Karpas-422 (cell line): ENCODE measurements at regions not wholly inside any gene's neighbourhood (a gene's known extent, or its start where the extent isn't known, plus 50 kb on each side); places are given as distances from the start of the nearest gene placed in this dataset.
"Not testable (repeated sequence)": the region's sequence is repeated elsewhere in the genome, so short reads cannot be mapped to it uniquely, and the experiment has no call there.

Source experiments
- DNase-seq: peaks from one replicate; pipeline ENCODE4 v3.0.0-alpha.2; 2015
- H2AFZ ChIP-seq: fragments of 200-600 bp; sonication (generic); 2 replicates; pipeline ENCODE4 v1.6.1; 2014; ENCODE audit warnings: antibody characterized with exemption, low read length, mixed read lengths
- H3K27ac ChIP-seq: fragments of 200-600 bp; sonication (generic); 2 replicates; pipeline ENCODE4 v1.5.1; 2014; ENCODE audit warnings: mild to moderate bottlenecking, low read length, moderate library complexity
- H3K27me3 ChIP-seq: fragments of 200-600 bp; sonication (generic); 2 replicates; pipeline ENCODE4 v1.6.1; 2014; ENCODE audit warnings: low read length, mixed read lengths
- H3K36me3 ChIP-seq: fragments of 200-600 bp; sonication (generic); 2 replicates; pipeline ENCODE4 v1.6.1; 2014; ENCODE audit warnings: low read length, mixed read lengths; ENCODE audit not compliant: insufficient read depth
- H3K4me1 ChIP-seq: fragments of 200-600 bp; sonication (generic); 2 replicates; pipeline ENCODE4 v1.6.1; 2014; ENCODE audit warnings: mild to moderate bottlenecking, low read length, mixed read lengths
- H3K4me2 ChIP-seq: fragments of 200-600 bp; sonication (generic); 2 replicates; pipeline ENCODE4 v1.6.1; 2014; ENCODE audit warnings: low read length, low read depth, mild to moderate bottlenecking; ENCODE audit not compliant: poor library complexity, severe bottlenecking
- H3K4me3 ChIP-seq: fragments of 200-600 bp; sonication (generic); 2 replicates; pipeline ENCODE4 v1.5.1; 2014; ENCODE audit warnings: mild to moderate bottlenecking, antibody characterized with exemption, low read length, mixed read lengths
- H3K79me2 ChIP-seq: fragments of 200-600 bp; sonication (generic); 2 replicates; pipeline ENCODE4 v1.6.1; 2014; ENCODE audit warnings: mild to moderate bottlenecking, low read length, mixed read lengths
- H3K9ac ChIP-seq: fragments of 200-600 bp; sonication (generic); 2 replicates; pipeline ENCODE4 v1.6.0; 2014; ENCODE audit warnings: low read length
- H3K9me2 ChIP-seq: fragments of 200-600 bp; sonication (generic), shearing (Covaris generic); replicated peaks from 2 replicates; pipeline ENCODE4 v1.6.0; 2014; ENCODE audit warnings: mild to moderate bottlenecking, low read length, moderate library complexity; ENCODE audit not compliant: insufficient read depth
- H3K9me3 ChIP-seq: fragments of 300-700, 200-600 bp; sonication (generic); 2 replicates; pipeline ENCODE4 v1.6.1; 2014; ENCODE audit warnings: low read length, mixed read lengths
- H4K20me1 ChIP-seq: fragments of 200-600 bp; sonication (generic); 2 replicates; pipeline ENCODE4 v1.6.1; 2014; ENCODE audit warnings: mild to moderate bottlenecking, antibody characterized with exemption, low read length, low read depth; ENCODE audit not compliant: insufficient read depth

DNA sequence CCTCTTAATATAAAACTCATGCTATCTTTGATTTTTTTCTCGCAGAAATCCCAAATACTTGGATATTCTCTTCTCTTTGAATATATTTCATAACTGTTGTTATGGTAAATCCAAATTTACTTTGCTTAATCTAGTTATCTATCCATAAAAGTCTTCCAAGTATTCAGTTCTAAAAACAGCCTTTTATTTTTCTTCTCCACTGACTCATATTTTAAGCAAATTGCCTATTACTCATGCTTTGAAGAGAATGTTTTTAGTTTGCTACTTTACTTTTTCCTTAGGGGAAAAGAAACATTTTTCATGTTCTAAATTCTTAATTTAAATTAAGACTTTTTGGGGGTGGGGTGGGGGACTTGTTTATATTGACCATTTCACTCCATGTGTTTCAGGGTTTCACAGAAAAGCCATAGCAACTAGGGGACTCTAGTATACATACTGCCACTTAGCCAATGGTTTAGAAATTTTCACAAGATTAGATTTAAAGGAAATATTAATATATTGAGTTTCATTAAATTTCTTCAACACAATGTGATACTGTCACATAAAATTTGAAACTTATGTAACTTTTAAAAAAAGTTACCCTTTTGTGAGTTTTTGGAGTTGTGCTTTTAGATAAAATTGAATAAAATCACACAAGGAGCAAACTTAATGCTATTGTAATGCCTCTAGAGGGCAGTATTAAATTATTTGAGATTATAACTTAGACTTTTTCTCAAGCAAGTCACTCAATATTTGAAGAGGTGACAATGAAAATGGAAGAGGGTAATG, 545.8 kb upstream of the ARRDC3 start:
- Histone ChIP-seq H3K9me2 (no peaks in the 10 kb centered on the region), H3K4me2 (no peak overlapping the region)

GRCh38 chr5:91927439-91927838, 544.3 kb upstream of the ARRDC3 start:
- H4K20me1 ChIP-seq, result no peaks in the 10 kb centered on the region
- H3K36me3 ChIP-seq, result no peaks in the 10 kb centered on the region
- H2AFZ ChIP-seq, result no peak overlapping the region
- H3K79me2 ChIP-seq, result no peaks in the 10 kb centered on the region
- no peak overlapping the region for H3K4me3 ChIP-seq
- H3K27ac ChIP-seq, result no peak overlapping the region
- H3K9me2 ChIP-seq, result no peaks in the 10 kb centered on the region
- no peaks in the 10 kb centered on the region; the same call in 1 of the 2 replicates for H3K9me3 ChIP-seq
- no peak overlapping the region for H3K4me2 ChIP-seq
- no peak overlapping the region for H3K9ac ChIP-seq
- no peak for DNase-seq
- no peaks in the 10 kb centered on the region for H3K4me1 ChIP-seq
- H3K27me3 ChIP-seq, result no peaks in the 10 kb centered on the region

More for the DNA sequence above, 545.8 kb upstream of the ARRDC3 start:
- H4K20me1 ChIP-seq, result no peaks in the 10 kb centered on the region
- H3K27ac ChIP-seq, result no peak overlapping the region
- H3K4me3 ChIP-seq, result no peak overlapping the region
- H3K4me1 ChIP-seq, result no peaks in the 10 kb centered on the region
- H3K9me3 ChIP-seq, result no peaks in the 10 kb centered on the region
- no peaks in the 10 kb centered on the region for H3K27me3 ChIP-seq
- H3K9ac ChIP-seq, result no peak overlapping the region
- DNase-seq, result peak; percentile 59
- no peaks in the 10 kb centered on the region for H3K36me3 ChIP-seq
- no peaks in the 10 kb centered on the region for H3K79me2 ChIP-seq
- H2AFZ ChIP-seq, result no peak overlapping the region

- DNase-seq, result no peak
- H3K27me3 ChIP-seq, result no peaks in the 10 kb centered on the region
- no peak overlapping the region for H3K27ac ChIP-seq
- H3K4me3 ChIP-seq, result no peak overlapping the region
- no peaks in the 10 kb centered on the region for H4K20me1 ChIP-seq
- H3K9ac ChIP-seq, result no peak overlapping the region
- no peaks in the 10 kb centered on the region for H3K36me3 ChIP-seq
- H3K4me1 ChIP-seq, result no peaks in the 10 kb centered on the region
- no peak overlapping the region for H3K4me2 ChIP-seq
- no peak overlapping the region for H2AFZ ChIP-seq
- H3K79me2 ChIP-seq, result no peaks in the 10 kb centered on the region
- no peaks in the 10 kb centered on the region for H3K9me2 ChIP-seq
- H3K9me3 ChIP-seq, result no peaks in the 10 kb centered on the region; the same call in 1 of the 2 replicates
Observed at GRCh38 chr5:91925249-91925648, 542.1 kb upstream of the ARRDC3 start.

- H3K27ac ChIP-seq, DNase-seq, H3K9ac ChIP-seq, H3K36me3 ChIP-seq, H3K27me3 ChIP-seq, H3K9me3 ChIP-seq, H4K20me1 ChIP-seq, H3K4me3 ChIP-seq, H3K4me2 ChIP-seq, H3K79me2 ChIP-seq, H3K4me1 ChIP-seq, H2AFZ ChIP-seq, H3K9me2 ChIP-seq: not testable (repeated sequence)
Observed at GRCh38 chr5:91917037-91917814, 534.1 kb upstream of the ARRDC3 start.

- Histone ChIP-seq H3K9ac (no peak overlapping the region), H3K9me2 (no peaks in the 10 kb centered on the region), H3K36me3 (no peaks in the 10 kb centered on the region), H3K4me3 (no peak overlapping the region), H3K4me2 (no peak overlapping the region), H2AFZ (no peak overlapping the region), H3K27ac (no peak overlapping the region), H3K27me3 (no peaks in the 10 kb centered on the region), H3K4me1 (no peaks in the 10 kb centered on the region), H3K79me2 (no peaks in the 10 kb centered on the region), H4K20me1 (no peaks in the 10 kb centered on the region), H3K9me3 (no peaks in the 10 kb centered on the region)
- no peak for DNase-seq
Observed at GRCh38 chr5:91910655-91911054, 527.5 kb upstream of the ARRDC3 start.

DNA sequence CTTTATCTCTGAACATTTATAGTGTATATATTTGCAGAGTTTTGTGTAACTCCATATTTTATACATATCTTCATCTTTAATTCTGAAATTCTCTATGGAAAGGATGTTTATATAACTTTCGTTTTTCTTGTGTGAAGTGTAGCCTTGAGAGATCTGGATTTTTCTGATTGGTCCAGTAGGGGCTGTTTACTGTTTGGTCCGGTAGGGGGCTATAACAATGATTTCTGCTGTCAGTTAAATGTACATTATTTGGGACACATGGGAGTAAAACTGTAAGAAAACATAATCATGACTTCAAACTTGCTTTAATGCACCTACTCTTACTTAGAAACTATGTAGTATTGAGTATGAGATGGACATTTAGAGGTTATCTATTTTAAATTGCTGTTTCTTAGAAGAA, 527.1 kb upstream of the ARRDC3 start:
- H3K27me3 ChIP-seq, result no peaks in the 10 kb centered on the region
- DNase-seq, result no peak
- no peaks in the 10 kb centered on the region for H3K36me3 ChIP-seq

GRCh38 chr5:91906494-91906893, 523.4 kb upstream of the ARRDC3 start:
- no peaks in the 10 kb centered on the region for H3K27me3 ChIP-seq
- DNase-seq, result no peak
- no peak overlapping the region for H3K9ac ChIP-seq
- no peak overlapping the region for H3K27ac ChIP-seq
- no peaks in the 10 kb centered on the region; the same call in 1 of the 2 replicates for H3K9me3 ChIP-seq
- H3K4me3 ChIP-seq, result no peak overlapping the region
- no peaks in the 10 kb centered on the region for H3K79me2 ChIP-seq
- no peaks in the 10 kb centered on the region for H4K20me1 ChIP-seq
- H3K4me1 ChIP-seq, result no peaks in the 10 kb centered on the region
- H3K9me2 ChIP-seq, result no peaks in the 10 kb centered on the region
- H2AFZ ChIP-seq, result no peak overlapping the region
- no peak overlapping the region for H3K4me2 ChIP-seq
- H3K36me3 ChIP-seq, result no peaks in the 10 kb centered on the region

More for the DNA sequence above, 527.1 kb upstream of the ARRDC3 start:
- Histone ChIP-seq H3K4me1 (no peaks in the 10 kb centered on the region), H2AFZ (no peak overlapping the region), H3K4me3 (no peak overlapping the region), H3K79me2 (no peaks in the 10 kb centered on the region), H3K9me2 (no peaks in the 10 kb centered on the region), H3K9ac (no peak overlapping the region), H3K9me3 (no peaks in the 10 kb centered on the region), H4K20me1 (no peaks in the 10 kb centered on the region), H3K27ac (no peak overlapping the region), H3K4me2 (no peak overlapping the region)

- H3K27ac ChIP-seq, result no peak overlapping the region
- H2AFZ ChIP-seq, result no peak overlapping the region
- no peaks in the 10 kb centered on the region; the same call in 1 of the 2 replicates for H3K9me3 ChIP-seq
- H3K4me2 ChIP-seq, result no peak overlapping the region
- H4K20me1 ChIP-seq, result no peaks in the 10 kb centered on the region
- no peak overlapping the region for H3K4me3 ChIP-seq
- H3K9me2 ChIP-seq, result no peaks in the 10 kb centered on the region
- no peaks in the 10 kb centered on the region for H3K4me1 ChIP-seq
- H3K79me2 ChIP-seq, result no peaks in the 10 kb centered on the region
- DNase-seq, result no peak
- no peaks in the 10 kb centered on the region for H3K27me3 ChIP-seq
- no peaks in the 10 kb centered on the region for H3K36me3 ChIP-seq
- H3K9ac ChIP-seq, result no peak overlapping the region
Observed at GRCh38 chr5:91906027-91906426, 522.9 kb upstream of the ARRDC3 start.
